OCI-LY1 (cell line): ENCODE measurements at regions not wholly inside any gene's neighbourhood (a gene's known extent, or its start where the extent isn't known, plus 50 kb on each side); places are given as distances from the start of the nearest gene placed in this dataset.
"Not testable (repeated sequence)": the region's sequence is repeated elsewhere in the genome, so short reads cannot be mapped to it uniquely, and the experiment has no call there.

Experiments used
- H2AFZ ChIP-seq: fragments of 200-600 bp; sonication (generic), shearing (Covaris generic); 2 replicates; pipeline ENCODE4 v1.6.0; 2014; ENCODE audit warnings: antibody characterized with exemption, mild to moderate bottlenecking, low read length
- H3F3A ChIP-seq: fragments of 200-600 bp; sonication (generic), shearing (Covaris generic); 2 replicates; pipeline ENCODE4 v1.6.0; 2014; ENCODE audit warnings: mild to moderate bottlenecking, antibody characterized with exemption, low read length, moderate library complexity; ENCODE audit not compliant: insufficient read depth
- H3K27ac ChIP-seq: fragments of 200-600 bp; sonication (generic); 2 replicates; pipeline ENCODE4 v1.5.1; 2014; ENCODE audit warnings: low read length, mixed run types, mild to moderate bottlenecking, low read depth; ENCODE audit not compliant: poor library complexity, severe bottlenecking
- H3K27me3 ChIP-seq: fragments of 200-600 bp; sonication (generic); 2 replicates; pipeline ENCODE4 v1.6.0; 2014; ENCODE audit warnings: antibody characterized with exemption, mild to moderate bottlenecking, low read length, moderate library complexity; ENCODE audit not compliant: insufficient read depth
- H3K36me3 ChIP-seq: fragments of 200-600 bp; sonication (generic); 2 replicates; pipeline ENCODE4 v1.6.1; 2014; ENCODE audit warnings: mild to moderate bottlenecking, antibody characterized with exemption, low read length, moderate library complexity, mixed read lengths; ENCODE audit not compliant: insufficient read depth
- H3K4me1 ChIP-seq: fragments of 200-600 bp; sonication (generic); 2 replicates; pipeline ENCODE4 v1.5.1; 2014; ENCODE audit warnings: mild to moderate bottlenecking, low read length, moderate library complexity; ENCODE audit not compliant: insufficient read depth, severe bottlenecking
- H3K4me2 ChIP-seq: fragments of 200-600 bp; sonication (generic), shearing (Covaris generic); 2 replicates; pipeline ENCODE4 v1.6.1; 2014; ENCODE audit warnings: low read length
- H3K4me3 ChIP-seq: fragments of 200-600 bp; sonication (generic); 2 replicates; pipeline ENCODE4 v1.5.1; 2014; ENCODE audit warnings: low read length, low read depth, mild to moderate bottlenecking, mixed read lengths; ENCODE audit not compliant: poor library complexity, severe bottlenecking
- H3K79me2 ChIP-seq: fragments of 200-600 bp; shearing (Covaris generic); 2 replicates; pipeline ENCODE4 v1.6.1; 2016; ENCODE audit warnings: mixed run types, low read length, mixed read lengths; ENCODE audit not compliant: insufficient read depth
- H3K9ac ChIP-seq: fragments of 200-600 bp; sonication (generic), shearing (Covaris generic); 2 replicates; pipeline ENCODE4 v1.6.1; 2014; ENCODE audit warnings: mild to moderate bottlenecking, low read length, mixed read lengths
- H3K9me2 ChIP-seq: fragments of 200-600 bp; sonication (generic), shearing (Covaris generic); 2 replicates; pipeline ENCODE4 v1.6.1; 2014; ENCODE audit warnings: low read depth, mild to moderate bottlenecking, low read length, mixed read lengths
- H3K9me3 ChIP-seq: fragments of 200-600 bp; shearing (Covaris generic); 2 replicates; pipeline ENCODE4 v1.6.1; 2014; ENCODE audit warnings: low read length, mixed read lengths
- H4K20me1 ChIP-seq: fragments of 200-600 bp; sonication (generic), shearing (Covaris generic); 2 replicates; pipeline ENCODE4 v1.6.0; 2016; ENCODE audit warnings: mild to moderate bottlenecking, low read length; ENCODE audit not compliant: insufficient read depth
- CTCF ChIP-seq: fragments of 200-600 bp; sonication (generic), shearing (Covaris generic); IDR thresholded peaks from 2 replicates; pipeline ENCODE4 v1.5.1; 2017; ENCODE audit warnings: mild to moderate bottlenecking, antibody characterized with exemption, low read length, moderate library complexity, mixed read lengths
- EZH2 ChIP-seq: fragments of 200-600 bp; sonication (generic), shearing (Covaris generic); IDR thresholded peaks from 2 replicates; pipeline ENCODE4 v1.8.0; 2017; ENCODE audit warnings: borderline replicate concordance, mixed run types, mild to moderate bottlenecking, antibody characterized with exemption, low read length, moderate library complexity, mixed read lengths

- no peaks in the 10 kb centered on the region for H3K9me3 ChIP-seq
- no peaks in the 10 kb centered on the region for H4K20me1 ChIP-seq
- H3K36me3 ChIP-seq = no peaks in the 10 kb centered on the region
- H3K9ac ChIP-seq = no peak overlapping the region
- no peaks in the 10 kb centered on the region for H3K79me2 ChIP-seq
- TF ChIP-seq EZH2 (no peak), CTCF (no peak)
- H2AFZ ChIP-seq = no peak overlapping the region
- no peak overlapping the region for H3K4me2 ChIP-seq
- H3K4me1 ChIP-seq = no peaks in the 10 kb centered on the region
- no peak overlapping the region for H3K27ac ChIP-seq
- no peaks in the 10 kb centered on the region for H3K9me2 ChIP-seq
- H3K4me3 ChIP-seq = no peak overlapping the region
- no peaks in the 10 kb centered on the region for H3F3A ChIP-seq
- peaks cover 5% of the 10 kb centered on the region for H3K27me3 ChIP-seq
Measured at GRCh38 chr11:69205743-69206612, 50.2 kb downstream of the SMIM38 start.

GRCh38 chr11:69206613-69206965, 50.9 kb downstream of the SMIM38 start:
- not testable (repeated sequence) for H4K20me1 ChIP-seq, H3K36me3 ChIP-seq, H3K79me2 ChIP-seq, H3F3A ChIP-seq, H3K9ac ChIP-seq, H3K9me3 ChIP-seq, H3K4me1 ChIP-seq, H3K4me3 ChIP-seq, H3K4me2 ChIP-seq, H3K27ac ChIP-seq, H2AFZ ChIP-seq, H3K27me3 ChIP-seq, H3K9me2 ChIP-seq

- no peaks in the 10 kb centered on the region for H3K4me1 ChIP-seq
- H3K27ac ChIP-seq = no peak overlapping the region
- H3K9ac ChIP-seq = no peak overlapping the region
- H3K4me2 ChIP-seq = no peak overlapping the region
- no peaks in the 10 kb centered on the region for H3K36me3 ChIP-seq
- no peaks in the 10 kb centered on the region for H3F3A ChIP-seq
- no peaks in the 10 kb centered on the region for H3K79me2 ChIP-seq
- no peak overlapping the region for H2AFZ ChIP-seq
- no peaks in the 10 kb centered on the region for H4K20me1 ChIP-seq
- H3K4me3 ChIP-seq = no peak overlapping the region
- TF ChIP-seq EZH2 (no peak), CTCF (no peak)
- no peaks in the 10 kb centered on the region for H3K9me3 ChIP-seq
- H3K27me3 ChIP-seq = peaks cover 5% of the 10 kb centered on the region; the same call in 1 of the 2 replicates
- no peaks in the 10 kb centered on the region for H3K9me2 ChIP-seq
Measured at GRCh38 chr11:69207165-69207889, 51.6 kb downstream of the SMIM38 start.
